ENCODE measurements at regions not wholly inside any gene's neighbourhood (a gene's known extent, or its start where the extent isn't known, plus 50 kb on each side); places are given as distances from the start of the nearest gene placed in this dataset.

DNA sequence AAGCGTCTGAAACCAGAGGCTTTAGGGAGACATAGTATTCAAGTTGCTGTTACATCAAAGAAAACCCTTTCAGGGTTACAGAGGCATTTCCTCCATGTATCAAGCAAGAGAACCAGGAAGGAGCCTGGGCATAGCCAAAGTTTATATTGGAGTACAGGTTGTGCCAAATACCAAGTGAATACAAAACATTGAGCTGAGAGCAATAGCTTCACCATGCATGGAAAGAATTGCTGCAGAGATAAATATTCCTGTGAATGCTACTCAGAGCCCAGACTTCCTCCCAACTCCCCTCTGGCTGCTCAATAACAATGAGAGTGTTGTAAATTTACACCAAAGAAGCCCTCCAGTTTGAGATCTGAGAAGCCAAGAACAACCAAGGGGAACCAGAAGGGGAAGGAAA is 618.9 kb downstream of the DHX35 start:
- TF ChIP-seq, protein P1, sequence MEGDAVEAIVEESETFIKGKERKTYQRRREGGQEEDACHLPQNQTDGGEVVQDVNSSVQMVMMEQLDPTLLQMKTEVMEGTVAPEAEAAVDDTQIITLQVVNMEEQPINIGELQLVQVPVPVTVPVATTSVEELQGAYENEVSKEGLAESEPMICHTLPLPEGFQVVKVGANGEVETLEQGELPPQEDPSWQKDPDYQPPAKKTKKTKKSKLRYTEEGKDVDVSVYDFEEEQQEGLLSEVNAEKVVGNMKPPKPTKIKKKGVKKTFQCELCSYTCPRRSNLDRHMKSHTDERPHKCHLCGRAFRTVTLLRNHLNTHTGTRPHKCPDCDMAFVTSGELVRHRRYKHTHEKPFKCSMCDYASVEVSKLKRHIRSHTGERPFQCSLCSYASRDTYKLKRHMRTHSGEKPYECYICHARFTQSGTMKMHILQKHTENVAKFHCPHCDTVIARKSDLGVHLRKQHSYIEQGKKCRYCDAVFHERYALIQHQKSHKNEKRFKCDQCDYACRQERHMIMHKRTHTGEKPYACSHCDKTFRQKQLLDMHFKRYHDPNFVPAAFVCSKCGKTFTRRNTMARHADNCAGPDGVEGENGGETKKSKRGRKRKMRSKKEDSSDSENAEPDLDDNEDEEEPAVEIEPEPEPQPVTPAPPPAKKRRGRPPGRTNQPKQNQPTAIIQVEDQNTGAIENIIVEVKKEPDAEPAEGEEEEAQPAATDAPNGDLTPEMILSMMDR (conservative IDR thresholded peaks at IDR 0.05; ENCODE audit: low read depth in 2 of 2): no peak
- TF ChIP-seq EZH2 (IDR thresholded peaks at IDR 0.05; ENCODE audit: low read depth, unreplicated experiment) (no peak), NANOG (IDR thresholded peaks at IDR 0.05; ENCODE audit: borderline replicate concordance) (no peak), POLR2AphosphoS5 (IDR thresholded peaks at IDR 0.05; ENCODE audit: low read depth) (no peak), EZH2phosphoT487 (IDR thresholded peaks at IDR 0.05; ENCODE audit: unreplicated experiment) (no peak), ZNF331 (CRISPR knock-in tag; IDR thresholded peaks at IDR 0.05; ENCODE audit: low read depth) (no peak)
